ENCODE measurements at regions not wholly inside any gene's neighbourhood (a gene's known extent, or its start where the extent isn't known, plus 50 kb on each side); places are given as distances from the start of the nearest gene placed in this dataset.
"Not testable (repeated sequence)": the region's sequence is repeated elsewhere in the genome, so short reads cannot be mapped to it uniquely, and the experiment has no call there.

- no peak for DNase-seq
Measured at GRCh38 chr3:106839576-106840280, 537.5 kb upstream of the CCDC54 start.

DNA sequence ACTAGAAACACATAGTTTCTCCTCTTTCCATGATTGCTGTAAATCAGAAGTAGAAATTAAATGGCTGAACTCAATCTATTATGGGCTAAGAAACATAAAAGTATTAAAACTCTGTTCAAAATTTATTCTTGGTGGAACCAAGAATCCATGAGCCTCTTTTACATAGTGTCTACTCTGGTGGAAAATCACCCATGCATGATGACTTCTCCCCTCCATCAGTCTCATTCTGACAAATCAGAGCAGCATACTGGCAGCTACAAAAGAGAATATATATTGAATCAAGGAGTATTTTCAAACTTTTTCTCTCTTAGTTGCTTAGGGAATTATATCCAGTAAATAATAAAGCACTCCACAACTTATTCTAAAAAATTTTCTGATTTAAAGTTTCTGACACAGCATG lies 536.9 kb upstream of the CCDC54 start:
- no peak for DNase-seq

DNA sequence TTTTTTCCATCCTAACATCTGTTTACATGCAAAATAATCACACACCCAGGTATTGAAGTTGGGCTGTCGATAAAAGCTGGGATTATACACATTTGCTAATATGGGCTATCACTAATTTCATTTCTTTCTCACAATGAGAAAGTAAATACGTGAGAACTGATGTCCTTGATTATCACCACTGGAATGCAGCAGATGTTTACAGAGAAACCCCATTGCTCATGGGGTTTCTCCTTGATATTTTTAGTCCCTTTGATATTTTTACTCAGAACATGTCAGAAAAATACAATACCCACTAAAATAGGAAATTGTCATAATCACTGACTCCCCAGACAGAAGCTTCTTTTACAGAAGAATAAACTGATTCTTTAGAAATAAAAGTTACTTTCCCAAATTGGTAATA lies 535.1 kb upstream of the CCDC54 start:
- DNase-seq = no peak

DNA sequence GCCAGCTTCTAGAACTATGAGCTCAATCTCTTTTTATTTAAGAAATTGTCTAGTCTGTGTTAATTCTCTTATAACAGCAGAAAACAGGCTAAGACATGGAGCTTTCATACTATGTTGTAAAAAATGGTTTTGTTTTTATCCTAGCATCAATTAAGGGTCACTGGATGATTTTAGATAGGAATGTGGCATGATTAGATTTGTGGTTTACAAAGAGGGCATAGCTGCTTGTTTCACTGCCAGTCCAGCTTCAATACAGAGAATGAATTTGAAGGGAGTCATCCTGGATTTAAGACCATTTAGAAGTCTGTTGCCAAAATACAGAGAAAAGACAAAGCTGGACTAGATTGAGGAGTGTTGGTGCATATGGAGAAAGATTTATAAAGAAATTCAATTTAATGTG lies 532.6 kb upstream of the CCDC54 start:
- no peak for DNase-seq

- no peak for DNase-seq
Measured at GRCh38 chr3:106848099-106848498, 529.1 kb upstream of the CCDC54 start.

DNA sequence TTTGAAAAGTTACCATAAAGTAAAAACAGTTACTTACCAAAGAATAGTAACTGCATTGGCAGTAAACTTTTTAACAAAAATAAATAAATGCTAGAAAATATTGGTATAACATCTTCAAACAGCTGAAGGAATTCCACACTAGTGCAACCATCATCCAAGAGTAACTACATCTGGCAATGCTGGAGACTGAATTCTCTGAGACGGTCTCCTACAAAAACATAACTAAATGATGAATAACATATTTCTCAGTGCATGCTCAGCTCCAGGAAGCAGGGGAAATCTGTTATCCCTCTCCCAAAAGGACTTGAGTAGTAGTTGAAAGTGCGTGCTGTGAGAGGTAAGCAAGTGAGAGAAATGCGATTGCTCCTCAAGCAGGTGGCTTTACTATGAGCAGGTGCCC lies 526.8 kb upstream of the CCDC54 start:
- DNase-seq = no peak

- not testable (repeated sequence) for DNase-seq
Measured at GRCh38 chr3:106858321-106858720, 518.9 kb upstream of the CCDC54 start.

GRCh38 chr3:106860182-106860581 lies 517.1 kb upstream of the CCDC54 start:
- no peak for DNase-seq

GRCh38 chr3:106862067-106862466 lies 515.2 kb upstream of the CCDC54 start:
- no peak for DNase-seq

DNA sequence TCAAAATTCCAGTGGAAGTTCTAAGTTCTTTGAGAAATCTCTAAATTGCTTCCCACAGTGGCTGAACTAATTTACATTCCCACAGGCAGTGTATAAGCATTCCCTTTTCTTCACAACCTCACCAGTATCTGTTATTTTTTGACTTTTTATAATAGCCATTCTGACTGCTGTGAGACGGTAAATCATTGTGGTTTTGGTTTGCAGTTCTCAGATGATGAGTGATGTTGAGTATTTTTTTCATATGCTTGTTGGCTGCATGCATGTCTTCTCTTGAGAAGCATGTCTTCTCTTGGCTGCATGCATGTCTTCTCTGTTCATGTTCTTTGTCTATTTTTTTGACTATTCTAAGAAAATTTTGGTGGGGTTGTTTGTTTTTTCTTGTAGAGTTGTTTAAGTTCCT lies 499.6 kb upstream of the CCDC54 start:
- DNase-seq = no peak

GRCh38 chr3:106880206-106880605 lies 497.0 kb upstream of the CCDC54 start:
- DNase-seq = no peak

- DNase-seq = no peak
Measured at GRCh38 chr3:106881186-106881585, 496.1 kb upstream of the CCDC54 start.

- no peak for DNase-seq
Measured at GRCh38 chr3:106882297-106882696, 494.9 kb upstream of the CCDC54 start.

DNA sequence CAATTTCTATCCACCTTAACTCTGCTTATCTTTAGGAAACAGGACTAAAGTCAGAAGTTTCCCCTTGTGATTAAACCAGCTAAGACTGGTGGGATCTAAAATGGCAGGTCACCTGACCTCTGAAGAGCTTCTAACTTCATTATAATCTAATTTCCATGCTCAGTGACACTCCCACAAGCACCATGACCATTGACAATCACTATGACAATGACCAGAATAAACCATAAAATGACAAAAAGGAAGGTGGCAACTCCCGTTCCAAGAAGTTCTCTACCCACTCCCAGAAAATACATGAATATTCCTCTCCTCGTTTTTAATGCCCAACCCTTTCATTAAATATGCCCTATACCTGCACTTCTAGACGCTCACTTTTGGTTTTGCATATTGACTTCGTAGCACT lies 471.2 kb upstream of the CCDC54 start:
- no peak for DNase-seq

- no peak for DNase-seq
Measured at GRCh38 chr3:106908181-106908938, 468.9 kb upstream of the CCDC54 start.

GRCh38 chr3:106913111-106913698 lies 464.0 kb upstream of the CCDC54 start:
- no peak for DNase-seq

- no peak for DNase-seq
Measured at GRCh38 chr3:106913966-106914365, 463.3 kb upstream of the CCDC54 start.

DNA sequence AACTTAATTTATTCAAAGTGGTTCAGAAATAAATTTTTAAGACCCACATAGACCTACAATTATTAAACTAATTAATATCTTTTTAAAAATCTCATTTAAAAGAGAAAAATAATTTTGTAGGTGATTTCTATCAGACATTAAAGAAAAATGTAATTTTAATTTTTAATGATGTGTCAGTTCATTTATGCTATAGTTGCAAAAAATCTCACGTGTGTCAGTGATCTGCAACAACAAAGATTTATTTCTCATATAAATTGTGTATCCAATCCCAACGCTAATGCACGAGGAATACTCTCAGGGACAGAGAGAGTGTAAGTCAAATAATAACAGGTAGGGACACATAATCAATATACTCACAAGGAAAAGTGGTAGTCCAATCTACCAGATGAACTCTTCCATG lies 456.6 kb upstream of the CCDC54 start:
- DNase-seq = no peak

DNA sequence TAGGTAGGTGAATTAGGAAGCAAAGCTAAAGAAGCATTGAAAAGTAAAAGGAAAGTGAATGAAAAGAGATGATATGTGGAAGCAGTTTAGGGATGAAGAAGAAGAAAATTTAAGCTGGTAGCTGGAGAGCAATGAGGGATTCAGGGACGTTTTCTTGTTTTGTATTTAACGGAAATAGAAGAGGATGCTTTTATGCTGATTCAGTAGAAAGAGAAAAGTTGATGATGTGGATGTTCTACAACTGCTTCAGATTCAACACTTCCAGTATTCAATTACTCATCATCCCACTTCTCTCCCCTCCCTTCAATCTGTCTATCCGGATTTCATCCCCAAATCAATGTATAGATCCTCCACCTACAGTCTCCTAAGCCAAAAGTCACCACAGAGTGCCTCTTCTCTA lies 448.2 kb upstream of the CCDC54 start:
- no peak for DNase-seq

DNA sequence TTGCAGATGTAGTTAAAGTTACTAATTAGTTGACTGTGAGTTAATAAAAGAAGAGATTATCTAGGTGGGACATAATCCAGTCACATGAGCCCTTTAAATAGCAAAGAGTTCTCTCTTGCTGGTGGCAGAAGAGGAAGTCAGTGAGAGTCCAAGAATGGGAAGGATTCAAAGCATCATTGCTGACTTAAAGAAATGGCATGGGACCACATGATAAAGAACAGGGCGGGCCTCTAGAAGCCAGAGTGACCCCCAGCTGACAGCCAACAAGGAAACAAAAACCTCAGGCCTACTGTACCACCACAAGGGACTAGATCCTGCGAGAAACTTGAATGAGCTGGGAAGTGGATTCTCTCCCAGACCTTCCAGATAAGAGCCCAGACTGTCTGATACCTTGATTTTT lies 447.2 kb upstream of the CCDC54 start:
- no peak for DNase-seq

DNA sequence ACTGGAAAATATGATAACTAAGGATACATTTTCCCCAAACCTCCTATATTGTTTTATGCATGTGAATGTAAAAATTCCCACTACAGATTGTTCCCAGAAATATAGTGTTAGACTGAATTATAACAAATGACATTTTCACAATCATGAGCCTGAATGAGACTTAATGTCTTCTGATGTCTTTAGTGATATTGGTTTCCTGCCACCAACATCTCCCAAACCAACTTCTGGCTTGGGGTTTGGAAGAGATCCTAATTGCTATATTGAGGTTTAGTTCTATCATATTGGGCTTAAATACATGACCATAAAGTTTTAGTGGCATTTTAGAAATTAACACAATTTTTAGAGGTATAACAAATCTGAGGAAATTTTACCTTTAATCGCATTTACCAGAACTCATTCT lies 445.3 kb upstream of the CCDC54 start:
- DNase-seq = no peak

DNA sequence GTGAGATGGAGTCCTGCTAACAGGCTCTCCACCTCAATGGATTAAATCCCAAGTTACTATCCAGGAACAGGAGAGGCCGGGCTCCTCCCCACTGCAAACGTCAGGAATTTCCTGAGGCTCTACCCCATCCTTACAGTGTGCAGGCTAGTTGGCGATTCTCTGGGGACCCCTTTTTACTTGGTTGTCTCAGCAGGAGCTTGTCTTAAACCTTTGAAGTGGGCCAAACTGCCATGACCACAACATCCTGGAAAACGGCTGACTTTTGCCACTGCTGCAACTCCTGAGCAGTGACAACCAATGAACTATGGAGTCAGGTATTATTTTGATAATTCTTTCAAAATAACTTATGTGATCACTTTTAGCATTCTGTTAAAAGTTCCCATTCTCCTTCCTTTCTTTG lies 440.9 kb upstream of the CCDC54 start:
- no peak for DNase-seq

- no peak for DNase-seq
Measured at GRCh38 chr3:106942051-106942450, 435.2 kb upstream of the CCDC54 start.

GRCh38 chr3:106943071-106943470 lies 434.2 kb upstream of the CCDC54 start:
- no peak for DNase-seq
